Astrocyte (in vitro differentiated cells and primary cell): ENCODE measurements at regions not wholly inside any gene's neighbourhood (a gene's known extent, or its start where the extent isn't known, plus 50 kb on each side); places are given as distances from the start of the nearest gene placed in this dataset.

Experiments used
- DNase-seq: peaks from one replicate; pipeline ENCODE4 v3.0.0-alpha.2; 2010; ENCODE audit warnings: low read depth
- FAIRE-seq: peaks from 2 replicates; lab custom pipeline; 2011; peaks lifted over from hg19 to GRCh38; lab: Jason Lieb, UNC
- H2AFZ ChIP-seq: 2 replicates; pipeline ENCODE4 v1.6.0; 2012; ENCODE audit warnings: low read depth, low read length, inconsistent platforms
- H3K27ac ChIP-seq: 2 replicates; pipeline ENCODE4 v1.5.1; 2011; ENCODE audit warnings: low read depth, low read length, inconsistent platforms
- H3K27me3 ChIP-seq: 2 replicates; pipeline ENCODE4 v1.6.0; 2011; ENCODE audit warnings: low read length, inconsistent platforms; ENCODE audit not compliant: insufficient read depth
- H3K36me3 ChIP-seq: 2 replicates; pipeline ENCODE4 v1.5.1; 2011; ENCODE audit warnings: low read length, inconsistent platforms; ENCODE audit not compliant: insufficient read depth
- H3K4me1 ChIP-seq: 2 replicates; pipeline ENCODE4 v1.5.1; 2011; ENCODE audit warnings: low read length, inconsistent platforms; ENCODE audit not compliant: insufficient read depth
- H3K4me2 ChIP-seq: 2 replicates; pipeline ENCODE4 v1.6.0; 2012; ENCODE audit warnings: low read length, inconsistent platforms
- H3K4me3 ChIP-seq: 2 replicates; pipeline ENCODE4 v1.5.1; 2011; ENCODE audit warnings: low read depth, mild to moderate bottlenecking, low read length, inconsistent platforms; ENCODE audit not compliant: insufficient read depth
- H3K79me2 ChIP-seq: 2 replicates; pipeline ENCODE4 v1.6.0; 2012; ENCODE audit warnings: mild to moderate bottlenecking, low read length, inconsistent platforms; ENCODE audit not compliant: insufficient read depth
- H3K9ac ChIP-seq: 2 replicates; pipeline ENCODE4 v1.6.0; 2012; ENCODE audit warnings: mild to moderate bottlenecking, low read length, inconsistent platforms
- H3K9me3 ChIP-seq: 2 replicates; pipeline ENCODE4 v1.5.1; 2012; ENCODE audit warnings: low read depth, mild to moderate bottlenecking, low read length, inconsistent platforms; ENCODE audit not compliant: insufficient read depth
- H4K20me1 ChIP-seq: 2 replicates; pipeline ENCODE4 v1.6.0; 2012; ENCODE audit warnings: low read length, inconsistent platforms; ENCODE audit not compliant: insufficient read depth
- H3K27ac Mint-ChIP-seq: one replicate; pipeline ENCODE4 v1.8.0; 2021; ENCODE audit warnings: mild to moderate bottlenecking, mixed read lengths; ENCODE audit not compliant: unreplicated experiment
- H3K27me3 Mint-ChIP-seq: one replicate; pipeline ENCODE4 v1.8.0; 2021; ENCODE audit warnings: low read depth, mixed read lengths; ENCODE audit not compliant: unreplicated experiment
- H3K36me3 Mint-ChIP-seq: one replicate; pipeline ENCODE4 v1.8.0; 2021; ENCODE audit warnings: low read depth, mixed read lengths; ENCODE audit not compliant: unreplicated experiment
- H3K4me1 Mint-ChIP-seq: one replicate; pipeline ENCODE4 v1.8.0; 2021; ENCODE audit warnings: low read depth, mixed read lengths; ENCODE audit not compliant: unreplicated experiment
- H3K4me3 Mint-ChIP-seq: one replicate; pipeline ENCODE4 v1.8.0; 2021; ENCODE audit warnings: mild to moderate bottlenecking, moderate library complexity, mixed read lengths; ENCODE audit not compliant: unreplicated experiment
- H3K9me3 Mint-ChIP-seq: one replicate; pipeline ENCODE4 v1.8.0; 2021; ENCODE audit warnings: mild to moderate bottlenecking, mixed read lengths; ENCODE audit not compliant: unreplicated experiment
- EZH2 ChIP-seq: IDR thresholded peaks from 2 replicates; pipeline ENCODE4 v1.6.1; 2012; ENCODE audit warnings: mild to moderate bottlenecking, low read length, inconsistent platforms; ENCODE audit not compliant: insufficient read depth
- TF ChIP-seq, protein P1 (sequence below): IDR thresholded peaks from 2 replicates; pipeline ENCODE4 v1.5.1; 2011; ENCODE audit warnings: low read depth, mild to moderate bottlenecking, inconsistent platforms, low read length, moderate library complexity; ENCODE audit not compliant: insufficient read depth

DNA sequence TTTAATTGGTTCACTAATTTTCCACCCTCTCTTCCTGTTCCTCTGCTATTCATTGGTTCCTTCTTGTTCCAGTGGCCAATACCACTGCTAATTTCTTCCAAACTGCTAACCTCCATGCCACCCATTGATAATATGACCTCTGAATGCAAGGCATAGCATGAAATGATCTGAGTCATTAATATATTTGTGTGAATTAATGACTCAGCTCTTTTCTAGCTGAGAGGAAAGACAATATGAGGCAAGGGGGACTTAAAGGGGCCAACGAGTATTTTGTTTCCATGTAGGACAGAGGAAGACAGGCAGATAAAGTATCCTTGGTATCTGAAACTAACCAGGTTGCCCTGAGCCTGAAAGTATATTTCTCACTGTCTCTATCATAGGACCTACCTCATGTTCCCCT is 154.3 kb upstream of the BRINP1 start:
- H3K9me3 ChIP-seq: no peaks in the 10 kb centered on the region
- FAIRE-seq: no peak
- H3K4me1 Mint-ChIP-seq: no peaks in the 10 kb centered on the region

GRCh38 chr9:119522381-119522780 is 153.1 kb upstream of the BRINP1 start:
- no peak for DNase-seq
- no peak overlapping the region for H2AFZ ChIP-seq
- no peak overlapping the region for H3K4me3 ChIP-seq
- Mint-ChIP-seq H3K9me3 (no peaks in the 10 kb centered on the region), H3K27me3 (no peaks in the 10 kb centered on the region), H3K27ac (no peak overlapping the region), H3K4me1 (no peaks in the 10 kb centered on the region), H3K36me3 (no peaks in the 10 kb centered on the region), H3K4me3 (no peak overlapping the region)
- no peak overlapping the region for H3K27ac ChIP-seq
- no peak for FAIRE-seq
- no peaks in the 10 kb centered on the region for H3K79me2 ChIP-seq
- H3K9me3 ChIP-seq: no peaks in the 10 kb centered on the region
- TF ChIP-seq, protein P1, sequence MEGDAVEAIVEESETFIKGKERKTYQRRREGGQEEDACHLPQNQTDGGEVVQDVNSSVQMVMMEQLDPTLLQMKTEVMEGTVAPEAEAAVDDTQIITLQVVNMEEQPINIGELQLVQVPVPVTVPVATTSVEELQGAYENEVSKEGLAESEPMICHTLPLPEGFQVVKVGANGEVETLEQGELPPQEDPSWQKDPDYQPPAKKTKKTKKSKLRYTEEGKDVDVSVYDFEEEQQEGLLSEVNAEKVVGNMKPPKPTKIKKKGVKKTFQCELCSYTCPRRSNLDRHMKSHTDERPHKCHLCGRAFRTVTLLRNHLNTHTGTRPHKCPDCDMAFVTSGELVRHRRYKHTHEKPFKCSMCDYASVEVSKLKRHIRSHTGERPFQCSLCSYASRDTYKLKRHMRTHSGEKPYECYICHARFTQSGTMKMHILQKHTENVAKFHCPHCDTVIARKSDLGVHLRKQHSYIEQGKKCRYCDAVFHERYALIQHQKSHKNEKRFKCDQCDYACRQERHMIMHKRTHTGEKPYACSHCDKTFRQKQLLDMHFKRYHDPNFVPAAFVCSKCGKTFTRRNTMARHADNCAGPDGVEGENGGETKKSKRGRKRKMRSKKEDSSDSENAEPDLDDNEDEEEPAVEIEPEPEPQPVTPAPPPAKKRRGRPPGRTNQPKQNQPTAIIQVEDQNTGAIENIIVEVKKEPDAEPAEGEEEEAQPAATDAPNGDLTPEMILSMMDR: no peak
- TF ChIP-seq EZH2: no peak
- no peaks in the 10 kb centered on the region for H3K4me1 ChIP-seq
- H3K27me3 ChIP-seq: no peaks in the 10 kb centered on the region
- H4K20me1 ChIP-seq: no peaks in the 10 kb centered on the region
- no peak overlapping the region for H3K4me2 ChIP-seq
- no peak overlapping the region for H3K9ac ChIP-seq
- H3K36me3 ChIP-seq: no peaks in the 10 kb centered on the region

More for the DNA sequence above, 154.3 kb upstream of the BRINP1 start:
- H4K20me1 ChIP-seq: no peaks in the 10 kb centered on the region
- H3K4me3 Mint-ChIP-seq: no peak overlapping the region
- no peak overlapping the region for H3K27ac Mint-ChIP-seq
- no peak overlapping the region for H2AFZ ChIP-seq
- no peak overlapping the region for H3K4me2 ChIP-seq
- no peak overlapping the region for H3K4me3 ChIP-seq
- H3K79me2 ChIP-seq: no peaks in the 10 kb centered on the region
- no peak for DNase-seq
- no peak for TF ChIP-seq EZH2
- TF ChIP-seq, protein P1: no peak
- H3K36me3 ChIP-seq: no peaks in the 10 kb centered on the region
- H3K9me3 Mint-ChIP-seq: no peaks in the 10 kb centered on the region
- no peak overlapping the region for H3K9ac ChIP-seq
- no peaks in the 10 kb centered on the region for H3K27me3 Mint-ChIP-seq
- H3K4me1 ChIP-seq: no peaks in the 10 kb centered on the region
- no peaks in the 10 kb centered on the region for H3K27me3 ChIP-seq
- no peak overlapping the region for H3K27ac ChIP-seq
- H3K36me3 Mint-ChIP-seq: no peaks in the 10 kb centered on the region

DNA sequence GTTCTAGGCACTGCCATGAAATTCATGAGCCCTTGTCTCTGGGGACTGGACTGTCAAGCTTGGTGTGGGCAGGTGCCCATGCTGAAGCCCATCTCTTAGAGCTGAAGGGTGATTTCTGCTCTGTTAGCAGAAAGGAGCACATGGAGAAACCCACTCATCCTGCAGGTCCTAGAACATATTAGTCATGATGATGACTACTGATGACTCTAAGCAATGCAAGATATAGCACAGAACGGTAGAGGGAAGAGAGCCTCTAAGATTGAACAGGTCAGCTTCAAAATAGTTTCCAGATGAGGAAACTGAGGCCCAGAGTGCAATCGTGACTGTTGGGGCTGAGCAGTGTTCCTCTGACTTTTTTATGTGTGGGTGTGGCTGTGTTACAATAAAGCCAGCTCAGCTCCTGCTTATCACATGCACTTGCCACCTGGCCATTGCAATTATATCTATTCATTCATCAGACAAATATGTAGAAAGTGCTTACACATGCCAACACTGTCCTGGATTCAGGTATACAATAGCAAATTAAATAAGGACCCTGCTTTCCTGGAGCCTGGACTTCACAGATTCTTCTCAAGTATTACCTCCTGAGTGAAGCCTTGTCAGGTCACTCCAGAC is 140.2 kb upstream of the BRINP1 start:
- no peak overlapping the region for H3K27ac Mint-ChIP-seq
- no peaks in the 10 kb centered on the region for H3K36me3 ChIP-seq
- no peaks in the 10 kb centered on the region for H3K27me3 Mint-ChIP-seq
- no peaks in the 10 kb centered on the region for H3K36me3 Mint-ChIP-seq
- TF ChIP-seq, protein P1: no peak
- TF ChIP-seq EZH2: no peak
- H3K9ac ChIP-seq: no peak overlapping the region
- H3K9me3 Mint-ChIP-seq: peaks cover 3% of the 10 kb centered on the region
- no peaks in the 10 kb centered on the region for H3K4me1 Mint-ChIP-seq
- FAIRE-seq (no peak), DNase-seq (no peak)
- no peak overlapping the region for H3K4me2 ChIP-seq
- no peak overlapping the region for H3K4me3 ChIP-seq
- no peaks in the 10 kb centered on the region for H4K20me1 ChIP-seq
- no peak overlapping the region for H3K4me3 Mint-ChIP-seq
- H3K79me2 ChIP-seq: no peaks in the 10 kb centered on the region
- H3K4me1 ChIP-seq: no peaks in the 10 kb centered on the region
- H3K27ac ChIP-seq: no peak overlapping the region
- H2AFZ ChIP-seq: no peak overlapping the region
- no peaks in the 10 kb centered on the region for H3K9me3 ChIP-seq
- H3K27me3 ChIP-seq: no peaks in the 10 kb centered on the region
